Stomach (tissue), 4 donors: ENCODE measurements at regions not wholly inside any gene's neighbourhood (a gene's known extent, or its start where the extent isn't known, plus 50 kb on each side); places are given as distances from the start of the nearest gene placed in this dataset.
A peak's percentile ranks its signal among the peaks of the same experiment; 100 is the strongest.

Experiments used
- EP300 ChIP-seq: sonication (generic); formaldehyde crosslinking; IDR thresholded peaks from one replicate; pipeline ENCODE4 v1.6.1; 2017; ENCODE audit warnings: antibody characterized with exemption
- POLR2A ChIP-seq, 4 donors: fragments of 450-650 bp; IDR thresholded peaks; one replicate each; pipeline ENCODE4 v1.6.1; 2016; ENCODE audit warnings: antibody characterized with exemption in 4 of 4, control low read depth in 2 of 4, mild to moderate bottlenecking in 1 of 4, moderate library complexity in 1 of 4
- POLR2AphosphoS5 ChIP-seq, 3 donors: sonication (generic); formaldehyde crosslinking; IDR thresholded peaks; one replicate each; pipeline ENCODE4 v1.6.1; 2016; ENCODE audit warnings: antibody characterized with exemption in 3 of 3
- TF ChIP-seq, protein P1 (sequence below), 7 experiments: fragments of 450-650 bp in 4 of 7; fragments of 200-600 bp in 3 of 7; sonication (generic) in 3 of 7; IDR thresholded peaks; one replicate each; pipeline ENCODE4 v1.5.1; 2016 to 2019; ENCODE audit warnings: antibody characterized with exemption in 7 of 7, control low read depth in 2 of 7, mild to moderate bottlenecking in 1 of 7

DNA sequence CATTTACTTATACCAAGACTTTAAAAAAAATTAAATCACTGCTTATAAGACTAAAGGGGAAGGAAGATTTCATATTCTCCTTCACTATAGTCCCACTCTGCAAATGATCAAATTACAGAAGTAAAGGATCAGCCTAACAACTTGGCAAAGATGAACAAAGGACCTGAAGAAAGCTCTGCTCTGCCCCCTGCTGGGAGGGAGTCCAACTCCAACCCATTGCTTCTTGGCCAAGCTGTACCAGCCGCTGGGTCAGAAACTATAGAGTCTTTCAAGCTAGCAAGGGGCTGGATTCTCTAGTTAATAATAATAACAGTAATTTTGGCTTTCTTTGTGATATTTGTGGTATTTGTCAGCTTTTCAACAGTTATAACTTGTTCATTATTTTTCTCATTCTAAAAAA is 927.0 kb upstream of the CRIM1 start:
- TF ChIP-seq, protein P1, sequence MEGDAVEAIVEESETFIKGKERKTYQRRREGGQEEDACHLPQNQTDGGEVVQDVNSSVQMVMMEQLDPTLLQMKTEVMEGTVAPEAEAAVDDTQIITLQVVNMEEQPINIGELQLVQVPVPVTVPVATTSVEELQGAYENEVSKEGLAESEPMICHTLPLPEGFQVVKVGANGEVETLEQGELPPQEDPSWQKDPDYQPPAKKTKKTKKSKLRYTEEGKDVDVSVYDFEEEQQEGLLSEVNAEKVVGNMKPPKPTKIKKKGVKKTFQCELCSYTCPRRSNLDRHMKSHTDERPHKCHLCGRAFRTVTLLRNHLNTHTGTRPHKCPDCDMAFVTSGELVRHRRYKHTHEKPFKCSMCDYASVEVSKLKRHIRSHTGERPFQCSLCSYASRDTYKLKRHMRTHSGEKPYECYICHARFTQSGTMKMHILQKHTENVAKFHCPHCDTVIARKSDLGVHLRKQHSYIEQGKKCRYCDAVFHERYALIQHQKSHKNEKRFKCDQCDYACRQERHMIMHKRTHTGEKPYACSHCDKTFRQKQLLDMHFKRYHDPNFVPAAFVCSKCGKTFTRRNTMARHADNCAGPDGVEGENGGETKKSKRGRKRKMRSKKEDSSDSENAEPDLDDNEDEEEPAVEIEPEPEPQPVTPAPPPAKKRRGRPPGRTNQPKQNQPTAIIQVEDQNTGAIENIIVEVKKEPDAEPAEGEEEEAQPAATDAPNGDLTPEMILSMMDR (IDR thresholded peaks at IDR 0.05), result peak in 2 of 7 experiments; percentile 19 to 29
- no peak for TF ChIP-seq POLR2A (IDR thresholded peaks at IDR 0.05)
- TF ChIP-seq EP300, result no peak
- no peak for TF ChIP-seq POLR2AphosphoS5 (IDR thresholded peaks at IDR 0.05)
